HG03571 (cell line): ENCODE measurements at regions not wholly inside any gene's neighbourhood (a gene's known extent, or its start where the extent isn't known, plus 50 kb on each side); places are given as distances from the start of the nearest gene placed in this dataset.

Experiments used
- ATAC-seq: cut with Tn5 transposase; IDR thresholded peaks from one replicate; pipeline ENCODE4 v1.9.1; 2021; ENCODE audit not compliant: unreplicated experiment

GRCh38 chr20:16220826-16221225, 352.4 kb downstream of the KIF16B start:
- no peak for ATAC-seq

- no peak for ATAC-seq
Measured at GRCh38 chr20:16219182-16219581, 354.1 kb downstream of the KIF16B start.

- no peak for ATAC-seq
Measured at GRCh38 chr20:16216914-16217230, 356.4 kb downstream of the KIF16B start.

- no peak for ATAC-seq
Measured at GRCh38 chr20:16216227-16216913, 356.9 kb downstream of the KIF16B start.

GRCh38 chr20:16215041-16215440, 358.2 kb downstream of the KIF16B start:
- no peak for ATAC-seq

GRCh38 chr20:16212790-16213189, 360.5 kb downstream of the KIF16B start:
- ATAC-seq, result no peak

- ATAC-seq, result no peak
Measured at GRCh38 chr20:16209951-16210361, 363.3 kb downstream of the KIF16B start.

- ATAC-seq, result no peak
Measured at GRCh38 chr20:16209357-16209756, 363.9 kb downstream of the KIF16B start.

- ATAC-seq, result no peak
Measured at GRCh38 chr20:16208443-16208842, 364.8 kb downstream of the KIF16B start.

GRCh38 chr20:16206817-16207216, 366.4 kb downstream of the KIF16B start:
- ATAC-seq, result no peak

- no peak for ATAC-seq
Measured at GRCh38 chr20:16205507-16205906, 367.7 kb downstream of the KIF16B start.

GRCh38 chr20:16203096-16203495, 370.2 kb downstream of the KIF16B start:
- no peak for ATAC-seq

- ATAC-seq, result no peak
Measured at GRCh38 chr20:16201191-16201590, 372.1 kb downstream of the KIF16B start.

- no peak for ATAC-seq
Measured at GRCh38 chr20:16197696-16198095, 375.6 kb downstream of the KIF16B start.

GRCh38 chr20:16195671-16196070, 377.6 kb downstream of the KIF16B start:
- ATAC-seq, result no peak

- ATAC-seq, result no peak
Measured at GRCh38 chr20:16194617-16195360, 378.5 kb downstream of the KIF16B start.

GRCh38 chr20:16191496-16191895, 381.8 kb downstream of the KIF16B start:
- no peak for ATAC-seq

- no peak for ATAC-seq
Measured at GRCh38 chr20:16189371-16189770, 383.9 kb downstream of the KIF16B start.

GRCh38 chr20:16187956-16188616, 385.2 kb downstream of the KIF16B start:
- no peak for ATAC-seq

GRCh38 chr20:16179919-16180318, 393.3 kb downstream of the KIF16B start:
- ATAC-seq, result no peak

- no peak for ATAC-seq
Measured at GRCh38 chr20:16179371-16179770, 393.9 kb downstream of the KIF16B start.

GRCh38 chr20:16178546-16179135, 394.6 kb downstream of the KIF16B start:
- no peak for ATAC-seq
